Astrocyte (in vitro differentiated cells and primary cell): ENCODE measurements at regions not wholly inside any gene's neighbourhood (a gene's known extent, or its start where the extent isn't known, plus 50 kb on each side); places are given as distances from the start of the nearest gene placed in this dataset.

Experiments
- CTCF ChIP-seq: IDR thresholded peaks from 2 replicates; pipeline ENCODE4 v1.5.1; 2011; ENCODE audit warnings: low read depth, mild to moderate bottlenecking, inconsistent platforms, low read length, moderate library complexity; ENCODE audit not compliant: insufficient read depth
- EZH2 ChIP-seq: IDR thresholded peaks from 2 replicates; pipeline ENCODE4 v1.6.1; 2012; ENCODE audit warnings: mild to moderate bottlenecking, low read length, inconsistent platforms; ENCODE audit not compliant: insufficient read depth

- TF ChIP-seq EZH2, result no peak
- TF ChIP-seq CTCF, result no peak
These were observed 479.4 kb downstream of the NR2F1-AS1 start for GRCh38 chr5:93101661-93102060.
